ENCODE measurements at regions not wholly inside any gene's neighbourhood (a gene's known extent, or its start where the extent isn't known, plus 50 kb on each side); places are given as distances from the start of the nearest gene placed in this dataset.
A peak's percentile ranks its signal among the peaks of the same experiment; 100 is the strongest.

DNA sequence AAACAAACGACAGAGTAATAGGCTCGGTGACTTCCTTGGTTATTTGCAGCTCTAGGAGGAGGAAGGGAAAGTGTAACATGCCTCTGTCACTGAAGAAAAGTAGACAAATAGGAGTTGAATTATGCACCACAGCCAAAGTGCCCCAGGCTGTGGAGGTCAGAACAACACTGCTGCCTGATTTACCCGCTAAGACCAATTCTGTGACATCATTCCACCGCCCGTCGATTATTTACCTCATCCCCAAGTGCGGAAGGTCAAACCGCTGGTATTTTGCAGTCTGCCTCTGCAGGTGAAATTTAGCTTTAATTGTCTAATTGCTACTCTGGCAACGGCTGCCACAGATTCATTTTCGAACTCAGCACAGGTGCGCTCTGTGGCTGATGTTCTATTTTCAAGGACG is 106.3 kb upstream of the PRICKLE2 start:
- H3K4me3 ChIP-seq (ENCODE audit: low read depth, low read length), result no peak overlapping the region
- DNase-seq (ENCODE audit: low read depth), result no peak
- TF ChIP-seq, protein P1, sequence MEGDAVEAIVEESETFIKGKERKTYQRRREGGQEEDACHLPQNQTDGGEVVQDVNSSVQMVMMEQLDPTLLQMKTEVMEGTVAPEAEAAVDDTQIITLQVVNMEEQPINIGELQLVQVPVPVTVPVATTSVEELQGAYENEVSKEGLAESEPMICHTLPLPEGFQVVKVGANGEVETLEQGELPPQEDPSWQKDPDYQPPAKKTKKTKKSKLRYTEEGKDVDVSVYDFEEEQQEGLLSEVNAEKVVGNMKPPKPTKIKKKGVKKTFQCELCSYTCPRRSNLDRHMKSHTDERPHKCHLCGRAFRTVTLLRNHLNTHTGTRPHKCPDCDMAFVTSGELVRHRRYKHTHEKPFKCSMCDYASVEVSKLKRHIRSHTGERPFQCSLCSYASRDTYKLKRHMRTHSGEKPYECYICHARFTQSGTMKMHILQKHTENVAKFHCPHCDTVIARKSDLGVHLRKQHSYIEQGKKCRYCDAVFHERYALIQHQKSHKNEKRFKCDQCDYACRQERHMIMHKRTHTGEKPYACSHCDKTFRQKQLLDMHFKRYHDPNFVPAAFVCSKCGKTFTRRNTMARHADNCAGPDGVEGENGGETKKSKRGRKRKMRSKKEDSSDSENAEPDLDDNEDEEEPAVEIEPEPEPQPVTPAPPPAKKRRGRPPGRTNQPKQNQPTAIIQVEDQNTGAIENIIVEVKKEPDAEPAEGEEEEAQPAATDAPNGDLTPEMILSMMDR (conservative IDR thresholded peaks at IDR 0.05; ENCODE audit: low read depth, low read length), result no peak

DNA sequence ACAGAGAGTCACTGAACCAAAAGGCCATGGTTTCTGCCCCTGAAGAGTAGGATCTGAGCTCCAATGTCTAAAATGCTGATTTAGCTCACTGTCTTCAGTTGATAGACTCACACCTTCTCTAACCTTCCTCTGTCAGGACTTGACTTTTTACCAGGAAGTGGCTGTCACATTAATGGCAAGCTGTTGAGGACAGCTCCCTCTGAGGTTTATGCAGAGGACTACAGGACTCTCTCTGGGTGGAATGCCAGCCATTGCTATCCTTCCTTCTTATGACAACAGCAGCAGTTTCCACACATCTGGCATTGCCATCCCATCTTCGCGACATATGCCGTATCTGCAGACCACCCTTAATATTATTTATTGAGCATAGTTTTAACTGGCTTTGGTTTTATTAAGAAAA is 103.8 kb upstream of the PRICKLE2 start:
- no peak overlapping the region for H3K4me3 ChIP-seq (ENCODE audit: low read depth, low read length)
- TF ChIP-seq, protein P1 (conservative IDR thresholded peaks at IDR 0.05; ENCODE audit: low read depth, low read length), result peak; percentile 49
- DNase-seq (ENCODE audit: low read depth), result no peak

DNA sequence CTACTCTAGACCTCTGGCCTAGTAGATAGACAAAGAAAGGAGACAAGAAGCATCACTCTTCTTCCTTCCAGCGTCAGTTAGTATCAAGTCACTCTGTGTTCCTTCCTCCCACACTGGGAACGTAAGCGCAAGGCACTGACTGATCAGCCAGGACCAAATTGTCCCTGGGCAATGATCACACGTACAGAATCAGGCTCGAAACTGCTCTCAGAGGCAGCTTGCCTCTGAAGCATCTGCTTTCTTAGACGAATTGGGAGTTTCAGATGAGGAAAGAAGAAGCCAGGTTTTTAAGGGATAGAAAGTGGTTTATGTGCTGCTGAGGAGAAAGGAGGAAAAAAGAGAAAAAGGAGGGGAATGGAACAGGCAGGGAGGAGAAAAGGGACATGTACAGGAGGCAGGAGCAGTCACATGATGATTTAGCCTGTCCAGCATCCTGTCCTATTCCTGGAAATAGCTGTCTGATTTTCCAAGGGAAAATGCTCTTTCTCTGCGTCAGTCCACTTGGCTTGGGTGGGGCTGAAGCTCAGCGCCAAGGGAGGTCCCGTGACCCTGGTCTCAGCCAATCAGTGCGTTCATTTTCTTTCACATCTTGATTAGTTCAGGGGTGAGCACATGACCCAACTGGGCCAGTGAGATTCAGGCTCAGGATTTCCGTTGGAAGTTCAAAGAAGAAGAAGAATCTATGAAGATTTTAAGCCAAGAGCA is 102.0 kb upstream of the PRICKLE2 start:
- DNase-seq (ENCODE audit: low read depth), result no peak
- no peak overlapping the region for H3K4me3 ChIP-seq (ENCODE audit: low read depth, low read length)
- TF ChIP-seq, protein P1 (conservative IDR thresholded peaks at IDR 0.05; ENCODE audit: low read depth, low read length), result no peak

DNA sequence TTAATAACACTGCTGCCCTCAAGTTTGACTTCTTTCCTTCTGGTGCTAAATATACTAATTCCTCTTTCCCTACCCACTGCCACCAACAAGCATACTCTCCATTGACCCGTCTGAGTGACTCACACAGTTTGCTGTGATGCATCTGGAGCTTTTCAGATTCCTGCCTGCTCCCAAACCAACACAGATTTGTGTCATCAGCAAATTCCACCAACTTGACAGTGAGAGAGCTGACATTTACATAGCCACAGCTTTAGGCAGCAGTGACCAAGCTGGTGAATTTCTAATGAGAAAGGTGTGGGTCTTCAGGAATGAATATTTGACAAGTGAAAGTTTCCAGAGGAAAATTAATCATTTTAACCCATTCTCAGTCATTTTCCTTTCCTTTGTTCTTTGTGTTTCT is 96.5 kb upstream of the PRICKLE2 start:
- H3K4me3 ChIP-seq (ENCODE audit: low read depth, low read length), result no peak overlapping the region
- DNase-seq (ENCODE audit: low read depth), result peak; percentile 71
- TF ChIP-seq, protein P1 (conservative IDR thresholded peaks at IDR 0.05; ENCODE audit: low read depth, low read length), result no peak

DNA sequence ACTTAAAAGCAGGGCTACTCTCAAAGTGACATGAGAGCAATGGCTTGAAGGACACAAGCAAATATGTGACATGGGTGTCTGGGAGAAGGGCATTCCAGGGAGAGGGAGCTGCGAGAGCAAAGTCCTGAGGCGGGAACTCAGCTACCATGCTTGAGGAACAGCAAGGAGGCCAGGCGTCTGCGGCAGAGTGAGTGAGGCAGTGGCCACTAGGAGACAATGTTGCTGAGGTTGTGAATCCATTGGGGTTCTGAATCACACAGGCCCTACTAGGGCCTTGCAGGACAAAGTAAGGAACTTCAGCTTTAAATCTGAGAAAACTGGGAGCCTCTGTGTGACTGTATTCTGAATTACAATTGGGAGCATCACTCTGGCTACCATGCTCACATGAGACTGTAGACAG is 94.1 kb upstream of the PRICKLE2 start:
- H3K4me3 ChIP-seq (ENCODE audit: low read depth, low read length), result no peak overlapping the region
- TF ChIP-seq, protein P1 (conservative IDR thresholded peaks at IDR 0.05; ENCODE audit: low read depth, low read length), result peak; percentile 34
- DNase-seq (ENCODE audit: low read depth), result no peak

DNA sequence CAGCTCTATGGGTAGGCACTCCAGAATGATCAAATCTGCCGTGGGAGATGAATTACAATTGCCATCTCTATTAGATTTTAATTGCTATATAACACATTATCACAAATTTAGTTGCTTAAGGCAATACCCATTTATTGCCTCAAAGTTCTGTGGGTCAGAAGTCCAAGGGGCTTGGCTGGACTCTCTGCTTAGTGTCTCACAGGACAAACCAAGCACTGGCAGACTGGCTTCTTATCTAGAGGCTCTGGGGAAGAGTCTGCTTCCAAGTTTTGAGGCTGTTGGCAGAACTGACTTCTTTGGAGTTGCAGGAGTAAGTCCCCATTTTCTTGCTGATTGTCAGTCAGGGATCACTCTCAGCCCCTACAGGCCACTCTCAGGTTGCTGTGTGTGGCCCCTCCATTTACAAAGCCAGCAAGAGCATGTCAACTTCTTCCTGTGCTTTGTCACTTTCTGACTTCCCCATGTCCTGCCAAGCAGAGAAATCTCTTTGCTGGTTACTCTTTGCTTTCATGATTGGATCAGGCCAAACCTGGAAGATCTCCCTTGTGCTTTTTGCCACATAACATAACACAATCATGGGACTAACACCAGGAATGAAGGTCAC is 93.5 kb upstream of the PRICKLE2 start:
- TF ChIP-seq, protein P1 (conservative IDR thresholded peaks at IDR 0.05; ENCODE audit: low read depth, low read length), result no peak
- no peak overlapping the region for H3K4me3 ChIP-seq (ENCODE audit: low read depth, low read length)
- DNase-seq (ENCODE audit: low read depth), result no peak

DNA sequence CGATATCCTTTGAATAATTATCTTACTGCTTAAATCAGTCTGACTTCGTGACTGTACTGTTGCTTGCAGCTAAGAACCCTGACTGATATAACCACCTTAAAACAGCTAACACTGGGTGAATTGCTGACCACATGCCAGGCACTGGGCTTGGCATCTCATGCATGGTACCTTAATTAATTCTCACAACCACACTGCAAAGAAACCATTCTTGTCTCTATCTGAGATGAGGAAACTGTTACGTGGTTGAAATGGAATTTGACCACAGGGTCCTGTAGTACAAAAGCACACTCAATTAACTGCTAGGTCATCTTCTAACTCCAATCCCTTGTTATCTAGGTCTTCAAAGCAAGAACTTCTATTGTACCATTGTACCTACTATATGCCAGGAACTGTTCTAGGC is 92.7 kb upstream of the PRICKLE2 start:
- peak; percentile 93 for DNase-seq (ENCODE audit: low read depth)
- no peak overlapping the region for H3K4me3 ChIP-seq (ENCODE audit: low read depth, low read length)
- TF ChIP-seq, protein P1 (conservative IDR thresholded peaks at IDR 0.05; ENCODE audit: low read depth, low read length), result no peak

All from epithelial cell of proximal tubule (primary cell).